HG03097 (cell line): ENCODE measurements at regions not wholly inside any gene's neighbourhood (a gene's known extent, or its start where the extent isn't known, plus 50 kb on each side); places are given as distances from the start of the nearest gene placed in this dataset.

ENCODE experiments used
- ATAC-seq: cut with Tn5 transposase; IDR thresholded peaks from one replicate; pipeline ENCODE4 v1.9.1; 2021; ENCODE audit not compliant: unreplicated experiment, low FRiP score

- ATAC-seq: no peak
These were observed 68.5 kb downstream of the EFNB1 start for GRCh38 chrX:68897118-68897945.

- no peak for ATAC-seq
These were observed 67.8 kb downstream of the EFNB1 start for GRCh38 chrX:68896581-68896980.

- no peak for ATAC-seq
These were observed 67.0 kb downstream of the EFNB1 start for GRCh38 chrX:68895778-68896177.

- no peak for ATAC-seq
These were observed 66.5 kb downstream of the EFNB1 start for GRCh38 chrX:68895341-68895755.

GRCh38 chrX:68894513-68895340 is 65.9 kb downstream of the EFNB1 start:
- ATAC-seq: no peak

GRCh38 chrX:68894142-68894512 is 65.3 kb downstream of the EFNB1 start:
- no peak for ATAC-seq

- ATAC-seq: no peak
These were observed 63.8 kb downstream of the EFNB1 start for GRCh38 chrX:68892651-68893050.

GRCh38 chrX:68892134-68892533 is 63.3 kb downstream of the EFNB1 start:
- no peak for ATAC-seq
